ENCODE measurements at regions not wholly inside any gene's neighbourhood (a gene's known extent, or its start where the extent isn't known, plus 50 kb on each side); places are given as distances from the start of the nearest gene placed in this dataset.

DNA sequence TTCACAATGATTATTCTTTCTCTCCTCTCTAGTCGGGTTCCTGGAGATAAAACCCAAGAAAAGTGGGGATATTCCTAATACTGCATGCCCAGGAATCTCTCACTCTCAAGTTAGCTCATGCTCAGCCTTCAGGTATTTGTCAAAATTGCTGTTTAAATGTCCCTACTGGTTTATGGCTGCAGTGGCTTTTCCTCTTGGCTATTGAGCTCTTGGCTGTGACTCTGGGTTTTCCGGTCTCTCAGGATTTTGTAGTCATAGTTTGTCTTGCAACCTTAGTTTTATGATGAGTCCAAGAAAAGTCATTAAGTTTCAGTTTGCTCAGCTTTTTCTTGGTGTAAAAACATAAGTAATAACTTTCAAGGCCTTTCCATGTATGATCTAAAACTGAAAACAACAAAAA, 820.7 kb upstream of the HS6ST1 start:
- no peak overlapping the region for H3K27ac ChIP-seq
- DNase-seq: no peak
- H3K36me3 ChIP-seq: no peaks in the 10 kb centered on the region
- TF ChIP-seq POLR2A (IDR thresholded peaks at IDR 0.05) (no peak), CTCF (IDR thresholded peaks at IDR 0.05) (no peak)
- H3K27me3 ChIP-seq: no peaks in the 10 kb centered on the region
- H3K4me3 ChIP-seq: no peak overlapping the region
- H3K4me1 ChIP-seq: no peaks in the 10 kb centered on the region
- no peaks in the 10 kb centered on the region for H3K9me3 ChIP-seq

DNA sequence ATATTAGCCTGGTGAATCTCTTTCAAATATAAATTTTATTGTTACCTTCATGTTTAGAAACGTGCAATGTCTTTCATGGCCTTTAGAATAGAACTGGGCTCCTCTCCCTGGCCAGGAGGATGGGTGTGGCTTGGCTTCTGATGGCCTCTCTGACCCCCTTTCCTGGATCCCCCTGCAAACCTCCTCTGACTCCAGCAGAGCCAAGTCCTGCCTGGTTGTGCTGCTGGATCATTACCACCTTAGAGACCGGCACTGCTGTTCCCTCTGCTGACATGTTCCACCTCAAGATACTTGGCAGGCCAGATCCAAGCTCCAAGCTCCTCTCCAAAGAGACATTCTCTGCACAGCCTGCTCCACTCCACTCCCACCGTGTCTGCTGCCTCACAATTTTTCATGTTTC, 823.8 kb upstream of the HS6ST1 start:
- Histone ChIP-seq H3K27ac (no peak overlapping the region), H3K9me3 (no peaks in the 10 kb centered on the region), H3K4me1 (no peaks in the 10 kb centered on the region), H3K27me3 (no peaks in the 10 kb centered on the region), H3K4me3 (no peak overlapping the region), H3K36me3 (no peaks in the 10 kb centered on the region)
- DNase-seq: no peak
- no peak for TF ChIP-seq CTCF (IDR thresholded peaks at IDR 0.05)
- no peak for TF ChIP-seq POLR2A (IDR thresholded peaks at IDR 0.05)

DNA sequence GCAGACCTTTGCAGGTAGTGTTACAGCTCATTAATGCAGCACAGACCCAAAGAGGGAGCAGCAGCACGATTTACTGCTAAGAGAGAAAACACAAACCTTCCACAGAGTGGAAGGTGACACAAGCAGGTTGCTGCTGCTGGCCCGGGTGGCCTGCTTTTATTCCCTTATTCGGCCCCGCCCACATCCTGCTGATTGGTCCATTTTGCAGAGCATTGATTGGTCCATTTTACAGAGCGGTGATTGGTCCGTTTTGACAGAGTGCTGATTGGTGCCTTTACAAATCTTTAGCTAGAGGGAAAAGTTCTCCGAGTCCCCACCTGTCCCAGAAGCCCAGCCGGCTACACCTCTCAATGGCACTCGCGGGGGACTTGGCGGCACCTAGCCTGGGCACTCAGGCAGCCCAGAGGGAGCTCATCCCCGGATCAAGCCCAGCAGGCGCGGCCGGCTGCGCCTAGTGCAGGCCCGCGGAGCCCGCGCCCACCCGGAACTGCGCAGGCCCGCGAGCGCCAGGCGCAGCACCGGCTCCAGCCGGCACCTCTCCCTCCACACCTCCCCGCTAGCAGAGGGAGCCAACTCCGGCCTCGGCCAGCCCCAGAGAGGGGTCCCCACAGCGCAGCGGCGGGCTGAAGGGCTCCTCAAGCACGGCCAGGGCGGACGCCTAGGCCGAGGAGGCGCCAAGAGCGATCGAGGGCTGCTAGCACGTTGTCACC, 825.6 kb upstream of the HS6ST1 start:
- no peak overlapping the region for H3K27ac ChIP-seq
- no peak for DNase-seq
- no peak overlapping the region for H3K4me3 ChIP-seq
- TF ChIP-seq POLR2A (IDR thresholded peaks at IDR 0.05) (no peak), CTCF (IDR thresholded peaks at IDR 0.05) (no peak)
- no peaks in the 10 kb centered on the region for H3K4me1 ChIP-seq
- H3K36me3 ChIP-seq: no peaks in the 10 kb centered on the region
- H3K9me3 ChIP-seq: no peaks in the 10 kb centered on the region
- no peaks in the 10 kb centered on the region for H3K27me3 ChIP-seq

GRCh38 chr2:129152514-129152913, 827.0 kb upstream of the RAB6C start:
- H3K27me3 ChIP-seq: no peaks in the 10 kb centered on the region
- no peaks in the 10 kb centered on the region for H3K4me1 ChIP-seq
- H3K36me3 ChIP-seq: no peaks in the 10 kb centered on the region
- no peak for DNase-seq
- no peaks in the 10 kb centered on the region for H3K9me3 ChIP-seq
- no peak overlapping the region for H3K4me3 ChIP-seq
- TF ChIP-seq POLR2A (IDR thresholded peaks at IDR 0.05): no peak
- no peak for TF ChIP-seq CTCF (IDR thresholded peaks at IDR 0.05)
- no peak overlapping the region for H3K27ac ChIP-seq

DNA sequence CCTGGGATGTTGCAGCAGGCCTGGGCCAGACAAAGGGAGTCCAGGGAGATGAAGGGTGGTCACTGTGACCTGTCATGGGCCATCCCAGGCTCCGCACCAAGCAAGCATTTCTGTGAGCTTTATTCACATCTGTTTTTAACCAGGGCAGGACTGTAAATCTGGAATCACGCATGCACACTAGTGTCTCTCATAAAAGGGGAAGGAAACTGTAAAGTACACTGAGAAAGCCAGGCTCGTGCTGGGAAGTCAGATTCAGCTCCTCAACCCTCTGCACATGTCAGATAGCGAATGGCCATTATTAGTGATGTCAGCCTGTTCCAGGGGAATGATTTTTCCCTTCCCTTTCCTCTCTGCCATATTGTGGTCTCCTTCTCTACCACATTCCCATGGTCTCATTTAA, 818.6 kb upstream of the RAB6C start:
- no peak for DNase-seq
- no peak for TF ChIP-seq CTCF (IDR thresholded peaks at IDR 0.05)
- no peak for TF ChIP-seq POLR2A (IDR thresholded peaks at IDR 0.05)

More for the DNA sequence above, 818.6 kb upstream of the RAB6C start:
- H3K36me3 ChIP-seq: no peaks in the 10 kb centered on the region
- no peak overlapping the region for H3K27ac ChIP-seq
- H3K4me1 ChIP-seq: no peaks in the 10 kb centered on the region
- no peaks in the 10 kb centered on the region for H3K9me3 ChIP-seq
- H3K4me3 ChIP-seq: no peak overlapping the region
- no peaks in the 10 kb centered on the region for H3K27me3 ChIP-seq

Data from Peyer's patch (tissue), 4 donors.